ENCODE measurements at regions not wholly inside any gene's neighbourhood (a gene's known extent, or its start where the extent isn't known, plus 50 kb on each side); places are given as distances from the start of the nearest gene placed in this dataset.

DNA sequence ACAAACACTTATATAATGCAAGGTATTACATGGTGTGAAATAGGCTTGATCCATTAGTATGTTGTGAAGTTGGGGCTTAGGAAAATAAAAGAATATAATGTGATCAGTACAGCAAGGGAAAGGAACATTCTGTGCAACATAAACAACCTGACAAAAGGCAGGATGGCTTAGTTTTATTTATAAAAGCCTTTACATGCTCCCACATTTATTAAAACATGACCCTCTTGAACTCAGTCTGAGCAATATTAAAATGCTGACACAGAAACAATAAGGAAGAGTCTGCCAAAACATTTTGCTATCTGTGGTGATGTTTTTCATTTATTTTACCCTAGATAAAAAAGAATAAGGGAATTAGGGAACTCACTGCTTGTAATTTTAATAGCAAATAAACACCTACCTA, 519.7 kb downstream of the PCDH7 start:
- H3K9me3 ChIP-seq (ENCODE audit: control insufficient read depth, insufficient read depth, low read length) = peaks cover 7% of the 10 kb centered on the region

DNA sequence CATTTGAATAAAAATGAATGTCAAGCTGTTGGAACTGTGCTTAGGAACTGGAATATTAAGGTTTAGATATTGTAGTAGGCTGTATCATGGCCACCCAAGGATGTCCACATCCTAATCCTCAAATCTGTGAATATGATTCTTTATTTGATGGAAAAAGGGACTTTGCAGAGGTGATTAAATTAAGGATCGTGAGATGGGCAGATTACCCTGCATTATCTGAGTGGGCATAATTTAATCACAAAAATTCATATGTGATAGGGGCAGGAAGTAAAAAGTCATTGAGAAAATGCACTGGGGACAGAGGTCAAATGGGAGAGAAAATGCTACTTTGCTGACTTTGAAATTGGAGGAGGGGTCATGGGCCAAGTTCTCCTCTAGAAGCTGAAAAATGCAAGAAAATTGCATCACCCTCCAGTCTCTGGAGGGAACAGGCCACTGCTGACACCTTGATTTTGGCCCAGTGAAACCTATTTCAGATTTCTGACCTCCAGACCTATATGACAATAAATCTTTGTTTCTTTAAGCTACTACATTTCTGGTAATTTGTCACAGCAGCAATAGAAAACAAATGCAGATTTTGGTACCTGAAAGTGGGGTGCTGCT, 521.4 kb downstream of the PCDH7 start:
- H3K27me3 Mint-ChIP-seq (ENCODE audit: low read depth in 2 of 2) = no peaks in the 10 kb centered on the region
- ATAC-seq = no peak
- H3K27ac ChIP-seq (ENCODE audit: low read length) = no peak overlapping the region
- WGBS (ENCODE audit: insufficient coverage) = 100% methylated on average over 1 of the region's 1 CpG
- H3K4me3 Mint-ChIP-seq = no peak overlapping the region
- TF ChIP-seq, protein P1, sequence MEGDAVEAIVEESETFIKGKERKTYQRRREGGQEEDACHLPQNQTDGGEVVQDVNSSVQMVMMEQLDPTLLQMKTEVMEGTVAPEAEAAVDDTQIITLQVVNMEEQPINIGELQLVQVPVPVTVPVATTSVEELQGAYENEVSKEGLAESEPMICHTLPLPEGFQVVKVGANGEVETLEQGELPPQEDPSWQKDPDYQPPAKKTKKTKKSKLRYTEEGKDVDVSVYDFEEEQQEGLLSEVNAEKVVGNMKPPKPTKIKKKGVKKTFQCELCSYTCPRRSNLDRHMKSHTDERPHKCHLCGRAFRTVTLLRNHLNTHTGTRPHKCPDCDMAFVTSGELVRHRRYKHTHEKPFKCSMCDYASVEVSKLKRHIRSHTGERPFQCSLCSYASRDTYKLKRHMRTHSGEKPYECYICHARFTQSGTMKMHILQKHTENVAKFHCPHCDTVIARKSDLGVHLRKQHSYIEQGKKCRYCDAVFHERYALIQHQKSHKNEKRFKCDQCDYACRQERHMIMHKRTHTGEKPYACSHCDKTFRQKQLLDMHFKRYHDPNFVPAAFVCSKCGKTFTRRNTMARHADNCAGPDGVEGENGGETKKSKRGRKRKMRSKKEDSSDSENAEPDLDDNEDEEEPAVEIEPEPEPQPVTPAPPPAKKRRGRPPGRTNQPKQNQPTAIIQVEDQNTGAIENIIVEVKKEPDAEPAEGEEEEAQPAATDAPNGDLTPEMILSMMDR (IDR thresholded peaks at IDR 0.05) = no peak
- H3K4me1 Mint-ChIP-seq = no peaks in the 10 kb centered on the region
- no peak for DNase-seq
- H3K27me3 ChIP-seq (ENCODE audit: control insufficient read depth, insufficient read depth, low read length) = no peaks in the 10 kb centered on the region
- no peak overlapping the region for H3K27ac Mint-ChIP-seq
- no peak overlapping the region for H3K4me3 ChIP-seq (ENCODE audit: low read length)
- H3K36me3 ChIP-seq (ENCODE audit: control insufficient read depth, insufficient read depth, low read length) = no peaks in the 10 kb centered on the region
- peaks cover 16% of the 10 kb centered on the region for H3K36me3 Mint-ChIP-seq
- intact Hi-C loops (cut with micrococcal nuclease) = no loop called here
- peaks cover 7% of the 10 kb centered on the region for H3K9me3 ChIP-seq (ENCODE audit: control insufficient read depth, insufficient read depth, low read length)
- no peaks in the 10 kb centered on the region for H3K4me1 ChIP-seq (ENCODE audit: control insufficient read depth, insufficient read depth, low read length)
- H3K9me3 Mint-ChIP-seq = peaks cover 21 to 26% of the 10 kb centered on the region in 2 donors

More for the DNA sequence above, 519.7 kb downstream of the PCDH7 start:
- no peak for DNase-seq
- Mint-ChIP-seq H3K36me3 (peaks cover 9% of the 10 kb centered on the region), H3K27me3 (ENCODE audit: low read depth in 2 of 2) (no peaks in the 10 kb centered on the region), H3K4me3 (no peak overlapping the region), H3K4me1 (no peaks in the 10 kb centered on the region), H3K27ac (no peak overlapping the region), H3K9me3 (peaks cover 15 to 24% of the 10 kb centered on the region in 2 donors)
- no peaks in the 10 kb centered on the region for H3K27me3 ChIP-seq (ENCODE audit: control insufficient read depth, insufficient read depth, low read length)
- H3K4me3 ChIP-seq (ENCODE audit: low read length) = no peak overlapping the region
- ATAC-seq = no peak
- no peaks in the 10 kb centered on the region for H3K36me3 ChIP-seq (ENCODE audit: control insufficient read depth, insufficient read depth, low read length)
- H3K27ac ChIP-seq (ENCODE audit: low read length) = no peak overlapping the region
- TF ChIP-seq, protein P1 (IDR thresholded peaks at IDR 0.05) = no peak
- H3K4me1 ChIP-seq (ENCODE audit: control insufficient read depth, insufficient read depth, low read length) = no peaks in the 10 kb centered on the region
- intact Hi-C loops (cut with micrococcal nuclease) = no loop called here

DNA sequence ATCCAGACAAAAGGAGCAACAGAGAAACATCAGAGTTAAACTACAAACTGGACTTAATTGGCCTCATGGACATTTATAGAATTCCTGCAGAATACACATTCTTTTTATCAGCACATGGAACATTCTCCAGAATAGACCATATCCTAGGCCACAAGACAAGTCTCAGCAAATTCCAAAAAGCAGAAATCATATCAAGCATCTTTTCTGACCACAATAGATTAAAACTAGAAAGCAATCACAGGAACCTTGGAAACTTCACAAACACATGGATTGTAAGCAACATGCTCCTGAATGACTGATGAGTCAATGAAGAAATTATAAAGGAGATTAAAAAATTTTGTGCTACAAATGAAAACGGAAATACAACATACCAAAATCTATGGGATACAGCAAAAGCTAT, 526.7 kb downstream of the PCDH7 start:
- Mint-ChIP-seq H3K9me3 (peaks cover 25 to 37% of the 10 kb centered on the region in 2 donors), H3K36me3 (peaks cover 14% of the 10 kb centered on the region)
- intact Hi-C loops (cut with micrococcal nuclease) = no loop called here

More for the DNA sequence above, 526.7 kb downstream of the PCDH7 start:
- ATAC-seq (no peak), DNase-seq (no peak)
- Histone ChIP-seq H3K27ac (ENCODE audit: low read length) (no peak overlapping the region), H3K4me1 (ENCODE audit: control insufficient read depth, insufficient read depth, low read length) (no peaks in the 10 kb centered on the region), H3K36me3 (ENCODE audit: control insufficient read depth, insufficient read depth, low read length) (no peaks in the 10 kb centered on the region), H3K9me3 (ENCODE audit: control insufficient read depth, insufficient read depth, low read length) (no peaks in the 10 kb centered on the region), H3K4me3 (ENCODE audit: low read length) (no peak overlapping the region), H3K27me3 (ENCODE audit: control insufficient read depth, insufficient read depth, low read length) (no peaks in the 10 kb centered on the region)
- H3K27me3 Mint-ChIP-seq (ENCODE audit: low read depth in 2 of 2) = no peaks in the 10 kb centered on the region
- no peak overlapping the region for H3K4me3 Mint-ChIP-seq
- TF ChIP-seq, protein P1 (IDR thresholded peaks at IDR 0.05) = no peak
- no CpG with 5 or more reads among the region's 1 CpG for WGBS (ENCODE audit: insufficient coverage)
- no peaks in the 10 kb centered on the region for H3K4me1 Mint-ChIP-seq
- no peak overlapping the region for H3K27ac Mint-ChIP-seq

Data from natural killer cell (primary cell).